H9 (cell line): ENCODE measurements at regions not wholly inside any gene's neighbourhood (a gene's known extent, or its start where the extent isn't known, plus 50 kb on each side); places are given as distances from the start of the nearest gene placed in this dataset.

Experiments used
- DNase-seq: peaks from one replicate; pipeline ENCODE4 v3.0.0-alpha.2; 2017
- H2AFZ ChIP-seq: one replicate; pipeline ENCODE4 v1.6.1; 2013; ENCODE audit warnings: mild to moderate bottlenecking, low read length, control low read depth, moderate library complexity
- H2AK5ac ChIP-seq: 2 replicates; pipeline ENCODE4 v1.6.1; 2013; ENCODE audit warnings: low read length, control low read depth, mixed read lengths; ENCODE audit not compliant: insufficient read length
- H2BK120ac ChIP-seq: one replicate; pipeline ENCODE4 v1.6.1; 2013; ENCODE audit warnings: low read depth, mild to moderate bottlenecking, low read length, control low read depth, inconsistent platforms; ENCODE audit not compliant: poor library complexity, severe bottlenecking
- H2BK12ac ChIP-seq: 2 replicates; pipeline ENCODE4 v1.6.1; 2013; ENCODE audit warnings: low read length, control low read depth, mixed read lengths, low read depth; ENCODE audit not compliant: insufficient read length
- H2BK15ac ChIP-seq: 2 replicates; pipeline ENCODE4 v1.6.1; 2013; ENCODE audit warnings: low read depth, low read length, control low read depth
- H2BK20ac ChIP-seq: one replicate; pipeline ENCODE4 v1.6.1; 2013; ENCODE audit warnings: low read depth, mild to moderate bottlenecking, low read length, control low read depth, inconsistent platforms; ENCODE audit not compliant: poor library complexity, severe bottlenecking
- H2BK5ac ChIP-seq: 2 replicates; pipeline ENCODE4 v1.6.1; 2013; ENCODE audit warnings: low read length, control low read depth, mixed read lengths; ENCODE audit not compliant: insufficient read length
- H3K14ac ChIP-seq: 2 replicates; pipeline ENCODE4 v1.6.1; 2013; ENCODE audit warnings: low read length, control low read depth; ENCODE audit not compliant: insufficient read depth
- H3K18ac ChIP-seq: 2 replicates; pipeline ENCODE4 v1.6.1; 2013; ENCODE audit warnings: low read depth, mild to moderate bottlenecking, mixed read lengths, low read length, control low read depth; ENCODE audit not compliant: insufficient read length
- H3K23ac ChIP-seq: 2 replicates; pipeline ENCODE4 v1.6.1; 2013; ENCODE audit warnings: low read length, control low read depth, mixed read lengths, low read depth; ENCODE audit not compliant: insufficient read length
- H3K23me2 ChIP-seq: 2 replicates; pipeline ENCODE4 v1.6.1; 2013; ENCODE audit warnings: low read depth, mild to moderate bottlenecking, mixed read lengths, low read length, control low read depth; ENCODE audit not compliant: insufficient read length, poor library complexity, severe bottlenecking
- H3K27ac ChIP-seq: 2 replicates; pipeline ENCODE4 v1.5.1; 2013; ENCODE audit warnings: low read length, control low read depth, mixed read lengths, low read depth; ENCODE audit not compliant: insufficient read length
- H3K27me3 ChIP-seq: 2 replicates; pipeline ENCODE4 v1.6.1; 2013; ENCODE audit warnings: low read length, control low read depth, inconsistent platforms; ENCODE audit not compliant: insufficient read depth
- H3K4ac ChIP-seq: 2 replicates; pipeline ENCODE4 v1.6.1; 2013; ENCODE audit warnings: low read depth, mild to moderate bottlenecking, control low read depth, inconsistent platforms, low read length, moderate library complexity
- H3K4me1 ChIP-seq: 2 replicates; pipeline ENCODE4 v1.6.1; 2013; ENCODE audit warnings: low read length, control low read depth, inconsistent platforms; ENCODE audit not compliant: insufficient read depth
- H3K4me2 ChIP-seq: 2 replicates; pipeline ENCODE4 v1.6.1; 2013; ENCODE audit warnings: low read length, control low read depth, mixed read lengths; ENCODE audit not compliant: insufficient read length, insufficient read depth
- H3K56ac ChIP-seq: 2 replicates; pipeline ENCODE4 v1.6.1; 2013; ENCODE audit warnings: low read depth, mild to moderate bottlenecking, mixed read lengths, low read length, control low read depth; ENCODE audit not compliant: insufficient read length
- H3K79me1 ChIP-seq: 2 replicates; pipeline ENCODE4 v1.6.1; 2013; ENCODE audit warnings: low read depth, mild to moderate bottlenecking, moderate library complexity, low read length, control low read depth, inconsistent platforms; ENCODE audit not compliant: insufficient read depth, poor library complexity, severe bottlenecking
- H3K79me2 ChIP-seq: 2 replicates; pipeline ENCODE4 v1.6.1; 2013; ENCODE audit warnings: low read length, control low read depth, inconsistent platforms; ENCODE audit not compliant: insufficient read depth
- H3K9ac ChIP-seq: 2 replicates; pipeline ENCODE4 v1.6.1; 2013; ENCODE audit warnings: low read length, control low read depth, mixed read lengths; ENCODE audit not compliant: insufficient read length; ENCODE audit errors: extremely low read depth
- H3K9me3 ChIP-seq: one replicate; pipeline ENCODE4 v1.6.1; 2013; ENCODE audit warnings: low read depth, low read length, inconsistent platforms; ENCODE audit not compliant: control insufficient read depth
- H3T11ph ChIP-seq: one replicate; pipeline ENCODE4 v1.6.1; 2013; ENCODE audit warnings: mild to moderate bottlenecking, low read length, control low read depth, inconsistent platforms
- H4K20me1 ChIP-seq: one replicate; pipeline ENCODE4 v1.6.1; 2013; ENCODE audit not compliant: control insufficient read depth, insufficient read length, insufficient read depth
- H4K5ac ChIP-seq: 2 replicates; pipeline ENCODE4 v1.6.1; 2013; ENCODE audit warnings: low read depth, mild to moderate bottlenecking, mixed read lengths, low read length, control low read depth; ENCODE audit not compliant: insufficient read length
- H4K8ac ChIP-seq: replicated peaks from 2 replicates; pipeline ENCODE4 v1.6.1; 2013; ENCODE audit warnings: low read length, control low read depth, mixed read lengths, low read depth; ENCODE audit not compliant: insufficient read length
- H4K91ac ChIP-seq: 2 replicates; pipeline ENCODE4 v1.6.1; 2013; ENCODE audit warnings: low read depth, mild to moderate bottlenecking, moderate library complexity, mixed read lengths, low read length, control low read depth; ENCODE audit not compliant: insufficient read length
- H3K27ac Mint-ChIP-seq, 3 experiments: 2 replicates in 2 of 3; 3 replicates in 1 of 3; pipeline ENCODE4 v1.8.0; 2020 to 2021; ENCODE audit warnings: mixed read lengths in 3 of 3, mild to moderate bottlenecking in 1 of 3, moderate library complexity in 1 of 3
- H3K27me3 Mint-ChIP-seq: 2 replicates; pipeline ENCODE4 v1.8.0; 2021; ENCODE audit warnings: low read depth, mild to moderate bottlenecking, moderate library complexity, mixed read lengths
- H3K36me3 Mint-ChIP-seq, 3 experiments: 2 replicates in 2 of 3; 3 replicates in 1 of 3; pipeline ENCODE4 v1.8.0; 2020 to 2021; ENCODE audit warnings: low read depth in 3 of 3, mixed read lengths in 3 of 3; ENCODE audit not compliant: insufficient read depth in 1 of 3
- H3K4me1 Mint-ChIP-seq, 2 experiments: 2 replicates each; pipeline ENCODE4 v1.8.0; 2020; ENCODE audit warnings: mixed read lengths in 2 of 2
- H3K4me3 Mint-ChIP-seq, 2 experiments: 2 replicates in 1 of 2; 3 replicates in 1 of 2; pipeline ENCODE4 v1.8.0; 2020 to 2021; ENCODE audit warnings: mild to moderate bottlenecking in 2 of 2, mixed read lengths in 2 of 2, moderate library complexity in 1 of 2
- H3K9me3 Mint-ChIP-seq, 2 experiments: 2 replicates in 1 of 2; 3 replicates in 1 of 2; pipeline ENCODE4 v1.8.0; 2020; ENCODE audit warnings: mild to moderate bottlenecking in 2 of 2, mixed read lengths in 2 of 2, moderate library complexity in 1 of 2
- CTCF ChIP-seq: fragments of 200-600 bp; sonication (generic); conservative IDR thresholded peaks from 3 replicates; pipeline ENCODE4 v1.8.0; 2021; ENCODE audit warnings: antibody characterized with exemption, mild to moderate bottlenecking
- WGBS: extraction: QIAGEN DNeasy Blood & Tissue Kit; methylation state at CpG from one replicate; pipeline ENCODE4 v1.1.7; 2013; ENCODE audit warnings: missing lambda C conversion rate, low lambda C conversion rate, mixed read lengths; ENCODE audit not compliant: insufficient read length; ENCODE audit errors: extremely low coverage; 5-methylcytosine and 5-hydroxymethylcytosine counted together

DNA sequence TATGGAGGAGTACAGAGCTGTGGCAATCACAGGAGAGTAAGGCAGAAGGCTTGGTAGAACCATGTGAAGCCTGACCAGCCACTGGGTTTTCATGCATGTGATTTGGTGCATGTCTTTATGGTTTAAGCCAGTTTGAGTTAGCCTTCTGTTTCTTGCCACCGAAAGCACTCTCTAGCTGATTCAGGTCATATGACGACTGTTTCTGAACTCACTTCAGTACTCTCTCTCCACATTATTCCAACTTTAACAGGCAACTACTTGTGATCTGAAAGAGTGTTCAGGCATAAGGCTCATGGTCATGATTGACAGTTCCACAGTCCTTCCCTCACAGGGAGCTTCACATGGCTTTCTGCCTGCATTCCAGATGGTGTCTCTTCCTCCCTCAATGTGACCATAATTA lies 63.3 kb upstream of the TAB2 start:
- no peak overlapping the region for H3K4ac ChIP-seq
- H4K5ac ChIP-seq, result no peak overlapping the region
- H3K4me1 ChIP-seq, result no peaks in the 10 kb centered on the region
- no peak overlapping the region for H3K23ac ChIP-seq
- no peak overlapping the region for H2AFZ ChIP-seq
- H2BK20ac ChIP-seq, result no peak overlapping the region
- H4K91ac ChIP-seq, result no peak overlapping the region
- DNase-seq, result no peak
- no peaks in the 10 kb centered on the region for H3K9me3 ChIP-seq
- H4K20me1 ChIP-seq, result no peaks in the 10 kb centered on the region
- no peaks in the 10 kb centered on the region for H3K79me1 ChIP-seq
- H2BK5ac ChIP-seq, result no peak overlapping the region
- no peak overlapping the region for H3K14ac ChIP-seq
- H2BK120ac ChIP-seq, result no peak overlapping the region
- H3K27me3 ChIP-seq, result no peaks in the 10 kb centered on the region
- H3K27ac Mint-ChIP-seq, result no peak overlapping the region
- no peaks in the 10 kb centered on the region; the same call in 1 of the 2 replicates for H3K27me3 Mint-ChIP-seq
- no peak overlapping the region for H3K4me2 ChIP-seq
- no peak for TF ChIP-seq CTCF
- H4K8ac ChIP-seq, result no peak overlapping the region
- peaks cover 2% of the 10 kb centered on the region for H3K23me2 ChIP-seq
- H3K36me3 Mint-ChIP-seq, result no peaks in the 10 kb centered on the region
- no peak overlapping the region for H2BK15ac ChIP-seq
- no peak overlapping the region for H3K4me3 Mint-ChIP-seq
- WGBS, result no CpG with 5 or more reads among the region's 2 CpGs
- no peak overlapping the region for H2AK5ac ChIP-seq
- H3K79me2 ChIP-seq, result no peaks in the 10 kb centered on the region
- no peaks in the 10 kb centered on the region for H3K9me3 Mint-ChIP-seq
- no peak overlapping the region for H3K27ac ChIP-seq
- H3K9ac ChIP-seq, result no peak overlapping the region
- H3T11ph ChIP-seq, result no peak overlapping the region
- no peak overlapping the region for H3K18ac ChIP-seq
- H3K56ac ChIP-seq, result no peak overlapping the region
- H3K4me1 Mint-ChIP-seq, result no peaks in the 10 kb centered on the region
- H2BK12ac ChIP-seq, result no peak overlapping the region
